Parathyroid adenoma (tissue), 2 donors: ENCODE measurements at regions not wholly inside any gene's neighbourhood (a gene's known extent, or its start where the extent isn't known, plus 50 kb on each side); places are given as distances from the start of the nearest gene placed in this dataset.

ENCODE experiments used
- H2AFZ ChIP-seq: fragments of 300-600 bp; sonication (generic); one replicate; pipeline ENCODE4 v1.7.0; 2017; ENCODE audit warnings: antibody characterized with exemption, mild to moderate bottlenecking
- H3K27ac ChIP-seq: fragments of 300-600 bp; sonication (generic); one replicate; pipeline ENCODE4 v1.7.0; 2017
- H3K27me3 ChIP-seq: fragments of 300-600 bp; sonication (generic); one replicate; pipeline ENCODE4 v1.7.0; 2017; ENCODE audit warnings: low read length; ENCODE audit not compliant: control insufficient read depth, insufficient read depth
- H3K36me3 ChIP-seq: fragments of 300-600 bp; sonication (generic); one replicate; pipeline ENCODE4 v1.7.0; 2017; ENCODE audit warnings: low read length; ENCODE audit not compliant: control insufficient read depth, insufficient read depth
- H3K4me1 ChIP-seq: fragments of 300-600 bp; sonication (generic); one replicate; pipeline ENCODE4 v1.7.0; 2017; ENCODE audit warnings: control low read depth
- H3K4me2 ChIP-seq: fragments of 300-600 bp; sonication (generic); one replicate; pipeline ENCODE4 v1.7.0; 2017; ENCODE audit warnings: low read length
- H3K4me3 ChIP-seq: fragments of 300-600 bp; sonication (generic); one replicate; pipeline ENCODE4 v1.7.0; 2017; ENCODE audit warnings: low read depth, low read length
- H3K79me2 ChIP-seq: fragments of 300-600 bp; sonication (generic); one replicate; pipeline ENCODE4 v1.7.0; 2017; ENCODE audit warnings: control low read depth
- H3K9ac ChIP-seq: fragments of 300-600 bp; sonication (generic); one replicate; pipeline ENCODE4 v1.7.0; 2017; ENCODE audit warnings: mild to moderate bottlenecking
- H3K9me3 ChIP-seq: fragments of 300-600 bp; sonication (generic); one replicate; pipeline ENCODE4 v1.7.0; 2017; ENCODE audit warnings: low read length; ENCODE audit not compliant: control insufficient read depth
- TF ChIP-seq, protein P1 (sequence below): fragments of 300-600 bp; sonication (generic); IDR thresholded peaks from one replicate; pipeline ENCODE4 v1.7.0; 2017; ENCODE audit warnings: antibody characterized with exemption, mild to moderate bottlenecking
- donor health status: primary hyperparathyroidism.

DNA sequence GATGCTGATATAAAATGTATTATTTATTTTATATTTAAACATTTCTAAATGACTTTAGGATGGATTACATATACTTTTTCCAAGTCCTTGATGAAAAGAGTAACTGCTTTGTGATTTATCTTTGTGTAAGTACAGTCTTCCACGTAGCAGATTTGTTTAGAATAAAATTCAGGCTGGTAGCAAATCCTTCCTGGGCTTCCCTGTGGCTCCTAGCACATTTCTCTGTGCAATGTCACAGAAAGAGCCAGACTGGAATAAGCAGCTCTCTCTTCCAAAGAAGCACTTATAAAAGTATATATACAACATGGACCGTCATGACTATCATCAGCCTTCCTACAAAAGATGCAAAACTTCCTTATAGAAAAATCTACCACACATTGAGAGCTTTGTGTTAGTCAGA, 388.6 kb downstream of the ACTL7B start:
- Histone ChIP-seq H3K36me3 (no peaks in the 10 kb centered on the region), H3K9me3 (no peaks in the 10 kb centered on the region), H3K27ac (no peak overlapping the region), H3K79me2 (no peaks in the 10 kb centered on the region), H3K4me3 (no peak overlapping the region), H3K9ac (no peak overlapping the region), H3K4me2 (no peak overlapping the region), H2AFZ (no peak overlapping the region), H3K4me1 (no peaks in the 10 kb centered on the region), H3K27me3 (no peaks in the 10 kb centered on the region)
- TF ChIP-seq, protein P1, sequence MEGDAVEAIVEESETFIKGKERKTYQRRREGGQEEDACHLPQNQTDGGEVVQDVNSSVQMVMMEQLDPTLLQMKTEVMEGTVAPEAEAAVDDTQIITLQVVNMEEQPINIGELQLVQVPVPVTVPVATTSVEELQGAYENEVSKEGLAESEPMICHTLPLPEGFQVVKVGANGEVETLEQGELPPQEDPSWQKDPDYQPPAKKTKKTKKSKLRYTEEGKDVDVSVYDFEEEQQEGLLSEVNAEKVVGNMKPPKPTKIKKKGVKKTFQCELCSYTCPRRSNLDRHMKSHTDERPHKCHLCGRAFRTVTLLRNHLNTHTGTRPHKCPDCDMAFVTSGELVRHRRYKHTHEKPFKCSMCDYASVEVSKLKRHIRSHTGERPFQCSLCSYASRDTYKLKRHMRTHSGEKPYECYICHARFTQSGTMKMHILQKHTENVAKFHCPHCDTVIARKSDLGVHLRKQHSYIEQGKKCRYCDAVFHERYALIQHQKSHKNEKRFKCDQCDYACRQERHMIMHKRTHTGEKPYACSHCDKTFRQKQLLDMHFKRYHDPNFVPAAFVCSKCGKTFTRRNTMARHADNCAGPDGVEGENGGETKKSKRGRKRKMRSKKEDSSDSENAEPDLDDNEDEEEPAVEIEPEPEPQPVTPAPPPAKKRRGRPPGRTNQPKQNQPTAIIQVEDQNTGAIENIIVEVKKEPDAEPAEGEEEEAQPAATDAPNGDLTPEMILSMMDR = no peak

DNA sequence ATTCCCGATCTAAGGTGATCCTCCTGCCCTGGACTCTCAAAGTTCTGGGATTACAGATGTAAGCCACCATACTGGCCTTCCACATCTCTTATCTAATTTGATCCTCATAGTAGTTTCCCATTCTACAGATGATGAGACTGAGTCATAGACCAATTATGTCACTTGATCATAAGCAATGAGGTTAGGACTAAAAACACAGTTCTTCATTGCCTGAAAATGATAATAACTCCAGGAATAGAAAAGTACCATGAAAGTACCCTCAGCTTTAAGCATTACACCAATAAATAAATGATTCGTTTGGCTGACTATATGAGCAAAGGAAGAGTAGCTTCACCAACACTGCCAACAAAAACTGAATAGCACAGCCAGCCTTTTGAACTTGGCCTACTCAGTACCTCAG, 389.5 kb downstream of the ACTL7B start:
- Histone ChIP-seq H3K4me1 (no peaks in the 10 kb centered on the region), H3K27me3 (no peaks in the 10 kb centered on the region), H3K27ac (no peak overlapping the region), H2AFZ (no peak overlapping the region), H3K36me3 (no peaks in the 10 kb centered on the region), H3K4me2 (no peak overlapping the region), H3K9ac (no peak overlapping the region), H3K9me3 (no peaks in the 10 kb centered on the region), H3K4me3 (no peak overlapping the region), H3K79me2 (no peaks in the 10 kb centered on the region)
- TF ChIP-seq, protein P1 = no peak

DNA sequence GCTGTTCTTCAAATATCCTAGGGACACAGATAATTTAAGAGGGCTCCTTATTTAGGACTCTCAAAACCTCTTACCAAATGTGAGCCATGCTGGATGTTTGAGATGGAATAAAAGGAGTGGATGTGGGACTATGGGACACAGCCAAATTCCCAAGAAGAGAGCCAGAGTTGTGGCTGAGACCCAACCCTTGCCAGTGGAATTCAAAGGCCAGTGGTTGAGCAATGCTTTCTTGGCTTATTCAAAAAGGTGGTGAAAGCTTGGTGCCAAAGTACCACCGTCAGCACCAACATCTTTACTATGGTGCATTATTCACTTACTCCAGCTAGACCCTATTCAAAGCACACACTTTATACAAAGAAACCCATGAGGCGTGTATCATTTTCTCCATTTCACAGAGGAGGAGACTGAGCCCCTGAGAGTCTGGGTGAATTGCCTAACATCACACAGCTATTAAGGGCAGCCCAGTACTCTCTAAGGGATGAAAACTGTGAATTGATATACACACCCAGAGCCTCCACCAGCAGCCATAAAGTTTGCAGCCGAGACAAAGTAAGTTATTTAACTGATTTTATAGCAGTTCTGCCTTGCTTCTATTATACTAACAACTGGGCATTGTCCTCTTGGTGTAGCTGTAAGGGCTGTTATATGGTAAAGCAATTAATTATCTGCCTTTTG, 391.7 kb downstream of the ACTL7B start:
- H3K4me2 ChIP-seq = no peak overlapping the region
- no peaks in the 10 kb centered on the region for H3K9me3 ChIP-seq
- no peak overlapping the region for H3K4me3 ChIP-seq
- H3K79me2 ChIP-seq = no peaks in the 10 kb centered on the region
- TF ChIP-seq, protein P1 = no peak
- H3K36me3 ChIP-seq = no peaks in the 10 kb centered on the region
- H3K9ac ChIP-seq = no peak overlapping the region
- no peaks in the 10 kb centered on the region for H3K4me1 ChIP-seq
- H3K27me3 ChIP-seq = no peaks in the 10 kb centered on the region
- H2AFZ ChIP-seq = no peak overlapping the region
- H3K27ac ChIP-seq = no peak overlapping the region

DNA sequence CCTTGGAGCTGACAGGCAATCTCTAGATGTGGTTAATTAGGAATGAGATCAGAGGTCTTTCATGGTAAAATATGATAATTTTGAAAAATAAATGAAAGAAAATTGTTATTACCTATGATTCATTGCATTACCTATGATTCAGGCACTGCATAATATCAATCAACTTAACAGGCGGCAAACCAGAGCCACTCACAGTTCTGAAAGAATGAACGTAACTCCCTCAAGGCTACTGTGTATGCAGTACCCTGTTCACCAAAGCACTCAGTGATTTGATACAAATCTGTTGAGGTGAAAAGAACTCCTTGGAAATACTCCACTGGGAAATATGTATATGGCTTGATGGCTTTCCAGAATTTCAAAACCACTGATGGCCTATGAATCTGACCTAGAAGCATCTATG, 398.9 kb downstream of the ACTL7B start:
- Histone ChIP-seq H3K9me3 (no peaks in the 10 kb centered on the region), H3K36me3 (no peaks in the 10 kb centered on the region), H3K4me2 (no peak overlapping the region), H3K4me3 (no peak overlapping the region), H3K27me3 (no peaks in the 10 kb centered on the region), H3K27ac (no peak overlapping the region), H3K79me2 (no peaks in the 10 kb centered on the region), H3K4me1 (no peaks in the 10 kb centered on the region), H2AFZ (no peak overlapping the region), H3K9ac (no peak overlapping the region)
- TF ChIP-seq, protein P1 = no peak

DNA sequence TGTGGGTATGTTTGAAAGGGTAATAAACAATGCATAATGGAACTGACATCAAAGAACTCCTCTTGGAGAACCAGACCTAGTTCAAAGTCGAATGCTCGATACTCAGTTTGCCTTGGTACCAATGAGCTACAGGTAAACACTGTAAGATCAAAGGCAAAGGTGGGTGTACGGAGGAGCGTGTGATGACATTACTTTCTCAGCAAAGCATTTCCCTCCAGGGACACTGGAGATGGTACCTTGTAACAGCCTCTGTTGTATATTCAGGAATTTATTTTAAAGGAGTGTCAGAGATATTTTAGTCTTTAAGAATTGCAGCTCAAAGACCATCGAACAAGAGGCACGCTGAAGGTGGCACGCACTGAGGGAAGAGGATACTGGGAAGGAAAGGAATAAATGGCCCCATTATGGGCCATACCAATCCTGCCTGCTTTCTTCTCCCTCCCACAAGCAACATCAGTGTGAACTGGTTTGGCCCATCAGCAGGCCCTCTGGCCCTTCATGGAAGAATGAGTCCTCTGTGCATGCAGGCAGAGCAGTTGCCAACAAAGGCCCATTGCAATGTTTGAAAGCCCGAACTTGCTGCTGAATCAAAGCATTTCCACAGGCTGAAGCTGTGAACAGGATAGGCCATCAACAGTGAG, 410.2 kb downstream of the ACTL7B start:
- Histone ChIP-seq H3K4me1 (no peaks in the 10 kb centered on the region), H3K27me3 (no peaks in the 10 kb centered on the region), H2AFZ (no peak overlapping the region), H3K9me3 (no peaks in the 10 kb centered on the region), H3K79me2 (no peaks in the 10 kb centered on the region), H3K27ac (no peak overlapping the region), H3K4me3 (no peak overlapping the region), H3K4me2 (no peak overlapping the region), H3K36me3 (no peaks in the 10 kb centered on the region), H3K9ac (no peak overlapping the region)
- TF ChIP-seq, protein P1 = no peak
